ENCODE measurements at regions not wholly inside any gene's neighbourhood (a gene's known extent, or its start where the extent isn't known, plus 50 kb on each side); places are given as distances from the start of the nearest gene placed in this dataset.

DNA sequence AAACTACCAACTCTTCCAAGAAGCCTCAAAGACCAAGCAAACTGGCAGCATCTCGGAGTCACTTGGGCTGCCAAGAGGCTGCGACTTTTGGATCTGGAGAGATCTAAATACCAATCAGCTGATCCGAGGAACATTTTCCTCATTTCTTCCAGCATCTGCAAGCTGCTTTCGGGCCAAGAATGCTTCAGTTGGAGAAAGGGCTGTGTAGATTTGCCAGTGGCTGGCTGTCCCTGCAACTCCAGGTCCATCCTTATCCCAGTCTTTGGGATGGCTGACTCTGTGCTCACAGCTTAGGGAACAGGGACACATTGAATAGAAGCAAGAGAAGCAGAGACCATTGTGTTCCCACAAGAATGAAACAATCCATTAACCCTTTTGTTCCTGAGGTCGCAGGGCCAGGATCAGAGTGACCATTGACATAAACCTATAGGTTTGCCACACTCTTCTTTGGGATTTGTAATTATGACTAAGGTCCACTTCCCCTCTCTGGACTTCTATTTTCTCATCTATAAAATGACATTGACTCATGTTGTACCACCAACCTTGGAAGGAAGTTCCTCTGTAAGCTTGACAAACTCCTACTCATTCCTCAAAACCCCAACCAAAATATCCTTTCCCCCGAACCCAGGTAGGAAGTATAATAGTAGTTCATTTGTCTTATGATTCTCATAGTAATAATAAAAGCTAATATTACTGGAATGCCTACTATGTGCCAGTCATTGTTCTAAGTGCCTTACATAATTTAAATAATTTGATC is 340.8 kb downstream of the MN1 start:
- no peak for DNase-seq (ENCODE audit: low spot score)
- Histone ChIP-seq H3K4me3 (no peak overlapping the region), H3K27me3 (replicated peaks; ENCODE audit: insufficient read depth) (no peaks in the 10 kb centered on the region), H3K4me1 (replicated peaks) (no peaks in the 10 kb centered on the region), H3K9me3 (no peaks in the 10 kb centered on the region), H3K27ac (no peak overlapping the region), H3K36me3 (no peaks in the 10 kb centered on the region)
- intact Hi-C loops (cut with DNase I): no loop called here
- TF ChIP-seq, protein P1, sequence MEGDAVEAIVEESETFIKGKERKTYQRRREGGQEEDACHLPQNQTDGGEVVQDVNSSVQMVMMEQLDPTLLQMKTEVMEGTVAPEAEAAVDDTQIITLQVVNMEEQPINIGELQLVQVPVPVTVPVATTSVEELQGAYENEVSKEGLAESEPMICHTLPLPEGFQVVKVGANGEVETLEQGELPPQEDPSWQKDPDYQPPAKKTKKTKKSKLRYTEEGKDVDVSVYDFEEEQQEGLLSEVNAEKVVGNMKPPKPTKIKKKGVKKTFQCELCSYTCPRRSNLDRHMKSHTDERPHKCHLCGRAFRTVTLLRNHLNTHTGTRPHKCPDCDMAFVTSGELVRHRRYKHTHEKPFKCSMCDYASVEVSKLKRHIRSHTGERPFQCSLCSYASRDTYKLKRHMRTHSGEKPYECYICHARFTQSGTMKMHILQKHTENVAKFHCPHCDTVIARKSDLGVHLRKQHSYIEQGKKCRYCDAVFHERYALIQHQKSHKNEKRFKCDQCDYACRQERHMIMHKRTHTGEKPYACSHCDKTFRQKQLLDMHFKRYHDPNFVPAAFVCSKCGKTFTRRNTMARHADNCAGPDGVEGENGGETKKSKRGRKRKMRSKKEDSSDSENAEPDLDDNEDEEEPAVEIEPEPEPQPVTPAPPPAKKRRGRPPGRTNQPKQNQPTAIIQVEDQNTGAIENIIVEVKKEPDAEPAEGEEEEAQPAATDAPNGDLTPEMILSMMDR (IDR thresholded peaks at IDR 0.05): no peak
- peak; percentile 53 for TF ChIP-seq POLR2AphosphoS5 (IDR thresholded peaks at IDR 0.05)
- WGBS: 32% methylated on average over 6 of the region's 6 CpGs

DNA sequence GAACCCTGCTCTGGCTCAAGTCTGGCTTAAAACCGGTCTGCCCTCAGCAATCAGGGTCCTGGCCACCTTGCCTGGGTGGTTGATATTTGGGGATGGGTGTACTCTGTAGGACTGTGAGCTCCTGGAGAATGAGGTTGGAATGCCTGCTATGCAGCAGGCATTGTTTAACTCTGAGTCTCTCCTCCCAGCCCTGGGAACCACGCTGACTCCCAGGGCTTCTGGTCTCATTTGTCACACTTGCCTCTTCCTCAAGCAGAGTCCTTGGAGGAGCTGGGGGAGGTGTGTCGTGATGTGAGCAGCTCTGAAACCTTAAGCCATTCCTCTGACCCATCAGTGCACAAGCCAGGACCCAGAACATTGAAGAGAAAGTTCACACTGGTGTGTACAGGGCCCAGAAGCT is 340.1 kb downstream of the MN1 start:
- TF ChIP-seq POLR2AphosphoS5 (IDR thresholded peaks at IDR 0.05) (no peak), POLR2A (IDR thresholded peaks at IDR 0.05) (no peak)
- TF ChIP-seq, protein P1 (IDR thresholded peaks at IDR 0.05): no peak
- intact Hi-C loops (cut with DNase I): no loop called here
- no peak overlapping the region for H3K4me3 ChIP-seq
- no peaks in the 10 kb centered on the region for H3K4me1 ChIP-seq (replicated peaks)
- WGBS: 58% methylated on average over 3 of the region's 3 CpGs
- H3K27me3 ChIP-seq (replicated peaks; ENCODE audit: insufficient read depth): no peaks in the 10 kb centered on the region
- no peak for DNase-seq (ENCODE audit: low spot score)
- no peak overlapping the region for H3K27ac ChIP-seq
- H3K9me3 ChIP-seq: no peaks in the 10 kb centered on the region
- H3K36me3 ChIP-seq: no peaks in the 10 kb centered on the region

DNA sequence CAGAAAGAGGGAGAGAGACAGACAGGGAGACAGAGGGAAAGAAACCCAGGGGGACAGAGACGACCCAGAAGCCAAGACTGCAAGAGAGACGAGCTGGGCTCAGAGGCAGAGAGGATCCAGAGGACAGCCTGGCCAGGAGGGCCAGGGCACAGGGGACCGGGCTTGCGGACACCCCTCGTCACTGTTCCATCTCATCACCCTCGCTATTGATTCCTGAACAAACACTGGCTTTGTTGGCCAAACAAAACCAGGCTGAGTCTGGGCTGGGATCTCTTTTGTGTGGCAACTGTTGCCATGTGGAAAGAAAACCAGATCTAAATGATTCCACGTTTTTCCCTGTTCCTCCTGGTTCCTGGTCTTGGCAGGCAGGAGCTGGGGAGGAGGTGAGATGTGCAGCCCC is 339.4 kb downstream of the MN1 start:
- H3K9me3 ChIP-seq: no peaks in the 10 kb centered on the region
- TF ChIP-seq POLR2AphosphoS5 (IDR thresholded peaks at IDR 0.05) (no peak), POLR2A (IDR thresholded peaks at IDR 0.05) (no peak)
- TF ChIP-seq, protein P1 (IDR thresholded peaks at IDR 0.05): no peak
- intact Hi-C loops (cut with DNase I): no loop called here
- H3K27me3 ChIP-seq (replicated peaks; ENCODE audit: insufficient read depth): no peaks in the 10 kb centered on the region
- no peaks in the 10 kb centered on the region for H3K36me3 ChIP-seq
- no peaks in the 10 kb centered on the region for H3K4me1 ChIP-seq (replicated peaks)
- 43% methylated on average over 7 of the region's 7 CpGs for WGBS
- no peak for DNase-seq (ENCODE audit: low spot score)
- H3K27ac ChIP-seq: no peak overlapping the region
- H3K4me3 ChIP-seq: no peak overlapping the region

DNA sequence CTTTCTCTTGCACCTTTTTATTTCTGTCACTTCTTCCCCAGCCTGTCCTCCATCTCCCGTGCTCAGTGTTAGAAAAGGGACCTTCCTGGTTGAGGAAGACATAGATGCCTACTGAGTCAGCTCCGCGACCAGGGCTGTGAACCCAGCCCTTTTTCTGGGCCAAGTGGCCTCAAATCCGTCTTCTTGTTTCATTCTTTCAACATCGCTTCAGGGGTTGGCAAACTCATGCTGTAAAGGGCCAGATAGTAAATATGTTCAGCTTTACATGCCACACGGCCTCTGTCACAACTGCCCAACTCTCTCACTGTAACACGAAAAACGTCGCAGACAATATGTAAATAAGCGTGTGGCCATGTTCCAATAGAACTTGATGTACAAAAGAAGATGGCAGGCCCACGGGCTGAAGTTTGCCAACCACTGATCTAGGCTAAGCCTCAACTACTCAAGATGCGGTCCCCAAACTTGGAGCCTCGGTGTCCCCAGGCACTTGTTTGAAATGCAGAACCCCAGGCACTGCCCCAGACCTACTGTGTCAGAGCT is 338.4 kb downstream of the MN1 start:
- no peak overlapping the region for H3K4me3 ChIP-seq
- no peaks in the 10 kb centered on the region for H3K4me1 ChIP-seq (replicated peaks)
- no peak overlapping the region for H3K27ac ChIP-seq
- intact Hi-C loops (cut with DNase I): no loop called here
- TF ChIP-seq, protein P1 (IDR thresholded peaks at IDR 0.05): no peak
- TF ChIP-seq POLR2AphosphoS5 (IDR thresholded peaks at IDR 0.05) (no peak), POLR2A (IDR thresholded peaks at IDR 0.05) (no peak)
- 65% methylated on average over 13 of the region's 13 CpGs for WGBS
- no peaks in the 10 kb centered on the region for H3K9me3 ChIP-seq
- H3K27me3 ChIP-seq (replicated peaks; ENCODE audit: insufficient read depth): no peaks in the 10 kb centered on the region
- no peaks in the 10 kb centered on the region for H3K36me3 ChIP-seq
- no peak for DNase-seq (ENCODE audit: low spot score)

DNA sequence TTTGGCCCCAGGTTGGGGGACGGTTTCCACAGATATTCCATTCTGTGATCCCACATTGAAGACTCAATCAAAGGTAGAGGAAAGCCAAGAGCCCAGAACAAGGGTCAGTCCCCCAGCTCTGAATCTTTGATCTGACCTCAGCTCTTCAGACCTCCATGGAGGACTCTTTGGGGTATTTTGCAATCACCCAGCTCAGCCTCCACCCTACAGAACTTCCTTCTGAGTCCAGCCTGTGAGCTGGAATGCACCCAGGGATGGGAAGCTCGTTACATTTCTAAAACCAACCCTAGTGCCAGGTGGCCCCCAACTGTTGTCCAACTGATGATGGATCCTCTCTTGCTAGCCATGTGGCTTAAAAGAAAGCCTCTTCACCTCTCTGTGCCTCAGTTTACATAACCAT is 335.3 kb downstream of the MN1 start:
- Histone ChIP-seq H3K27me3 (replicated peaks; ENCODE audit: insufficient read depth) (no peaks in the 10 kb centered on the region), H3K4me1 (replicated peaks) (no peaks in the 10 kb centered on the region), H3K36me3 (no peaks in the 10 kb centered on the region), H3K4me3 (no peak overlapping the region), H3K27ac (no peak overlapping the region), H3K9me3 (no peaks in the 10 kb centered on the region)
- no peak for DNase-seq (ENCODE audit: low spot score)
- WGBS: 88% methylated on average over 2 of the region's 2 CpGs
- TF ChIP-seq POLR2A (IDR thresholded peaks at IDR 0.05) (no peak), POLR2AphosphoS5 (IDR thresholded peaks at IDR 0.05) (no peak)
- TF ChIP-seq, protein P1 (IDR thresholded peaks at IDR 0.05): no peak
- intact Hi-C loops (cut with DNase I): no loop called here

Data from prostate gland (tissue), 2 donors.